Mammary epithelial cell (primary cell): ENCODE measurements at regions not wholly inside any gene's neighbourhood (a gene's known extent, or its start where the extent isn't known, plus 50 kb on each side); places are given as distances from the start of the nearest gene placed in this dataset.

Experiments
- CTCF ChIP-seq, 2 donors: IDR thresholded peaks in 1 of 2; conservative IDR thresholded peaks in 1 of 2; 2 replicates each; pipeline ENCODE4 v1.5.1; 2011 to 2012; ENCODE audit warnings: inconsistent platforms in 2 of 2, low read length in 2 of 2, mild to moderate bottlenecking in 2 of 2, control low read depth in 1 of 2, low read depth in 1 of 2; ENCODE audit not compliant: insufficient read depth in 1 of 2; ENCODE audit errors: extremely low read depth in 1 of 2
- EZH2 ChIP-seq: IDR thresholded peaks from 2 replicates; pipeline ENCODE4 v1.6.1; 2012; ENCODE audit warnings: low read length, inconsistent platforms, borderline replicate concordance

- TF ChIP-seq CTCF (conservative IDR thresholded peaks at IDR 0.05 in 1 of 2, IDR thresholded peaks at IDR 0.05 in 1 of 2; ENCODE audit: extremely low read depth in 1 of 2, insufficient read depth in 1 of 2, low read depth in 1 of 2, low read length in 2 of 2) (no peak), EZH2 (no peak)
These were observed 225.1 kb downstream of the DIO2 start for GRCh38 chr14:79986251-79986650.
